ENCODE measurements at regions not wholly inside any gene's neighbourhood (a gene's known extent, or its start where the extent isn't known, plus 50 kb on each side); places are given as distances from the start of the nearest gene placed in this dataset.

- TF ChIP-seq GATA2 (IDR thresholded peaks at IDR 0.05; ENCODE audit: low read depth, low read length) (no peak), GATA3 (IDR thresholded peaks at IDR 0.05; ENCODE audit: low read depth, low read length) (no peak)
Measured at GRCh38 chr5:77841616-77842015, 65.5 kb upstream of the TBCA start.

All from SH-SY5Y (cell line).